Breast epithelium (tissue), 3 donors: ENCODE measurements at regions not wholly inside any gene's neighbourhood (a gene's known extent, or its start where the extent isn't known, plus 50 kb on each side); places are given as distances from the start of the nearest gene placed in this dataset.

Source experiments
- POLR2AphosphoS5 ChIP-seq, 3 donors: sonication (generic); formaldehyde crosslinking; IDR thresholded peaks; one replicate each; pipeline ENCODE4 v1.6.1; 2017; ENCODE audit warnings: antibody characterized with exemption in 3 of 3
- TF ChIP-seq, protein P1 (sequence below), 3 donors: fragments of 450-650 bp; IDR thresholded peaks; one replicate each; pipeline ENCODE4 v1.5.1; 2016 to 2017; ENCODE audit warnings: antibody characterized with exemption in 3 of 3, mild to moderate bottlenecking in 3 of 3, moderate library complexity in 3 of 3

DNA sequence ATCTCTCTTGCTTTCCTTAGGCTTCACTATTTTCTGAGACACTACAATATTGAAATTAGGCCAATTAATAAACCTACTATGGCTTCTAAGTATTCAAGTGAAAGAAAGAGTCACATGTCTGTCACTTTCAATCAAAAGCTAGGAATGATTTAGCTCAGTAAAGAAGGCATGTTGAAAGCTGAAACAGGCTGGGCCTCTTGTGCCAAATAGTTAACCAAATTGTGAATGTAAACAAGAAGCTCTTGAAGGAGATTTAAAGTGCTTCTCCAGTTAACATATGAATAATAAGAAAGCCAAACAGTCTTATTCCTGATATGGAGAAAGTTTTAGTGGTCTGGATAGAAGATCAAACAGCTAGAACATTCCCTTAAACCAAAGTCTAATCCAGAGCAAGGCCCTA, 236.3 kb downstream of the OTOR start:
- TF ChIP-seq, protein P1, sequence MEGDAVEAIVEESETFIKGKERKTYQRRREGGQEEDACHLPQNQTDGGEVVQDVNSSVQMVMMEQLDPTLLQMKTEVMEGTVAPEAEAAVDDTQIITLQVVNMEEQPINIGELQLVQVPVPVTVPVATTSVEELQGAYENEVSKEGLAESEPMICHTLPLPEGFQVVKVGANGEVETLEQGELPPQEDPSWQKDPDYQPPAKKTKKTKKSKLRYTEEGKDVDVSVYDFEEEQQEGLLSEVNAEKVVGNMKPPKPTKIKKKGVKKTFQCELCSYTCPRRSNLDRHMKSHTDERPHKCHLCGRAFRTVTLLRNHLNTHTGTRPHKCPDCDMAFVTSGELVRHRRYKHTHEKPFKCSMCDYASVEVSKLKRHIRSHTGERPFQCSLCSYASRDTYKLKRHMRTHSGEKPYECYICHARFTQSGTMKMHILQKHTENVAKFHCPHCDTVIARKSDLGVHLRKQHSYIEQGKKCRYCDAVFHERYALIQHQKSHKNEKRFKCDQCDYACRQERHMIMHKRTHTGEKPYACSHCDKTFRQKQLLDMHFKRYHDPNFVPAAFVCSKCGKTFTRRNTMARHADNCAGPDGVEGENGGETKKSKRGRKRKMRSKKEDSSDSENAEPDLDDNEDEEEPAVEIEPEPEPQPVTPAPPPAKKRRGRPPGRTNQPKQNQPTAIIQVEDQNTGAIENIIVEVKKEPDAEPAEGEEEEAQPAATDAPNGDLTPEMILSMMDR (IDR thresholded peaks at IDR 0.05): no peak
- TF ChIP-seq POLR2AphosphoS5 (IDR thresholded peaks at IDR 0.05): no peak
